C4-2B (cell line): ENCODE measurements at regions not wholly inside any gene's neighbourhood (a gene's known extent, or its start where the extent isn't known, plus 50 kb on each side); places are given as distances from the start of the nearest gene placed in this dataset.

Experiments
- CTCF ChIP-seq: fragments of 450-650 bp; conservative IDR thresholded peaks from 2 replicates; pipeline ENCODE4 v1.5.1; 2017; ENCODE audit warnings: mild to moderate bottlenecking
- ZFX ChIP-seq: fragments of 450-650 bp; IDR thresholded peaks from 2 replicates; pipeline ENCODE4 v1.6.1; 2017

GRCh38 chr7:9621927-9622326, 1188.5 kb downstream of the NXPH1 start:
- no peak for TF ChIP-seq CTCF
- TF ChIP-seq ZFX: no peak
